Panc1 (cell line): ENCODE measurements at regions not wholly inside any gene's neighbourhood (a gene's known extent, or its start where the extent isn't known, plus 50 kb on each side); places are given as distances from the start of the nearest gene placed in this dataset.

ENCODE experiments used
- CTCF ChIP-seq: fragments of 450-650 bp; IDR thresholded peaks from 2 replicates; pipeline ENCODE4 v1.5.1; 2017; ENCODE audit warnings: mild to moderate bottlenecking
- POLR2AphosphoS5 ChIP-seq: IDR thresholded peaks from 2 replicates; pipeline ENCODE4 v1.6.1; 2012; ENCODE audit warnings: mild to moderate bottlenecking, low read depth, low read length, moderate library complexity
- SIN3A ChIP-seq: IDR thresholded peaks from 2 replicates; pipeline ENCODE4 v1.6.1; 2012; ENCODE audit warnings: low read depth, mild to moderate bottlenecking, low read length, moderate library complexity, borderline replicate concordance; ENCODE audit not compliant: insufficient read depth
- TCF7L2 ChIP-seq: IDR thresholded peaks from 2 replicates; pipeline ENCODE4 v1.6.1; 2011; ENCODE audit warnings: mild to moderate bottlenecking, low read depth, low read length, inconsistent platforms
- TF ChIP-seq, protein P1 (sequence below), 2 experiments: IDR thresholded peaks; 2 replicates each; pipeline ENCODE4 v1.6.1; 2011 to 2012; ENCODE audit warnings: low read depth in 2 of 2, control low read depth in 1 of 2, low read length in 1 of 2, mild to moderate bottlenecking in 1 of 2, moderate library complexity in 1 of 2; ENCODE audit not compliant: insufficient read depth in 1 of 2

DNA sequence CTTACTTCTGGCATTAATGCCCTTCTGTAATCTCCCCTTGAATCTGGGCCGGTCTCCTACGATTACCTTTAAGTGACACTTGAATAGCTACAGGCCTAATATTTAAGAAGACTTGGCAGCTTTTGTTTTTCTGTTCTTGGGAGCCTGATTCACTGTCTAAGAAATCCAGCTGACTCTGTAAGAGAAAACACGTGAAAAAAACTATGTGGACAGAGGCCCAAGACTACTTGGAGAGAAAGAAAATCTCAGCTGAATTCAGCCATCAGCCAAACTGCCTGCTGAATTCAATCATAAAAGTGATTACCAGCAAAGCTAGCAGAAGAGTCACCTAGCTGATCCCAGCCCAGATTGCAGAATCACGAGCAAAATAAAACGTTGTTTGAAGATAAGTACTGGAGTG is 521.2 kb downstream of the MID1IP1 start:
- TF ChIP-seq CTCF (no peak), TCF7L2 (no peak), POLR2AphosphoS5 (no peak), SIN3A (no peak)
- TF ChIP-seq, protein P1, sequence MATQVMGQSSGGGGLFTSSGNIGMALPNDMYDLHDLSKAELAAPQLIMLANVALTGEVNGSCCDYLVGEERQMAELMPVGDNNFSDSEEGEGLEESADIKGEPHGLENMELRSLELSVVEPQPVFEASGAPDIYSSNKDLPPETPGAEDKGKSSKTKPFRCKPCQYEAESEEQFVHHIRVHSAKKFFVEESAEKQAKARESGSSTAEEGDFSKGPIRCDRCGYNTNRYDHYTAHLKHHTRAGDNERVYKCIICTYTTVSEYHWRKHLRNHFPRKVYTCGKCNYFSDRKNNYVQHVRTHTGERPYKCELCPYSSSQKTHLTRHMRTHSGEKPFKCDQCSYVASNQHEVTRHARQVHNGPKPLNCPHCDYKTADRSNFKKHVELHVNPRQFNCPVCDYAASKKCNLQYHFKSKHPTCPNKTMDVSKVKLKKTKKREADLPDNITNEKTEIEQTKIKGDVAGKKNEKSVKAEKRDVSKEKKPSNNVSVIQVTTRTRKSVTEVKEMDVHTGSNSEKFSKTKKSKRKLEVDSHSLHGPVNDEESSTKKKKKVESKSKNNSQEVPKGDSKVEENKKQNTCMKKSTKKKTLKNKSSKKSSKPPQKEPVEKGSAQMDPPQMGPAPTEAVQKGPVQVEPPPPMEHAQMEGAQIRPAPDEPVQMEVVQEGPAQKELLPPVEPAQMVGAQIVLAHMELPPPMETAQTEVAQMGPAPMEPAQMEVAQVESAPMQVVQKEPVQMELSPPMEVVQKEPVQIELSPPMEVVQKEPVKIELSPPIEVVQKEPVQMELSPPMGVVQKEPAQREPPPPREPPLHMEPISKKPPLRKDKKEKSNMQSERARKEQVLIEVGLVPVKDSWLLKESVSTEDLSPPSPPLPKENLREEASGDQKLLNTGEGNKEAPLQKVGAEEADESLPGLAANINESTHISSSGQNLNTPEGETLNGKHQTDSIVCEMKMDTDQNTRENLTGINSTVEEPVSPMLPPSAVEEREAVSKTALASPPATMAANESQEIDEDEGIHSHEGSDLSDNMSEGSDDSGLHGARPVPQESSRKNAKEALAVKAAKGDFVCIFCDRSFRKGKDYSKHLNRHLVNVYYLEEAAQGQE (IDR thresholded peaks at IDR 0.05; ENCODE audit: insufficient read depth in 1 of 2, low read depth in 2 of 2, low read length in 1 of 2): no peak
